HG03025 (cell line): ENCODE measurements at regions not wholly inside any gene's neighbourhood (a gene's known extent, or its start where the extent isn't known, plus 50 kb on each side); places are given as distances from the start of the nearest gene placed in this dataset.

Experiments
- ATAC-seq: cut with Tn5 transposase; IDR thresholded peaks from one replicate; pipeline ENCODE4 v1.9.1; 2021; ENCODE audit warnings: mild to moderate bottlenecking, moderate library complexity; ENCODE audit not compliant: unreplicated experiment, low FRiP score

- no peak for ATAC-seq
These were observed 506.9 kb downstream of the TBC1D4 start for GRCh38 chr13:74975111-74975510.

GRCh38 chr13:74973935-74974879 is 507.8 kb downstream of the TBC1D4 start:
- no peak for ATAC-seq

GRCh38 chr13:74969419-74969818 is 512.5 kb downstream of the TBC1D4 start:
- ATAC-seq = no peak

- ATAC-seq = no peak
These were observed 515.0 kb downstream of the TBC1D4 start for GRCh38 chr13:74966814-74967424.

GRCh38 chr13:74966275-74966674 is 515.7 kb downstream of the TBC1D4 start:
- no peak for ATAC-seq

GRCh38 chr13:74945637-74946036 is 536.3 kb downstream of the TBC1D4 start:
- no peak for ATAC-seq

GRCh38 chr13:74931698-74932433 is 550.1 kb downstream of the TBC1D4 start:
- ATAC-seq = no peak

GRCh38 chr13:74930402-74931165 is 551.4 kb downstream of the TBC1D4 start:
- no peak for ATAC-seq

GRCh38 chr13:74929436-74929835 is 552.5 kb downstream of the TBC1D4 start:
- ATAC-seq = no peak

- ATAC-seq = no peak
These were observed 554.1 kb downstream of the TBC1D4 start for GRCh38 chr13:74927823-74928222.

- ATAC-seq = no peak
These were observed 559.0 kb downstream of the TBC1D4 start for GRCh38 chr13:74922963-74923362.

GRCh38 chr13:74921326-74921725 is 560.6 kb downstream of the TBC1D4 start:
- no peak for ATAC-seq

- ATAC-seq = no peak
These were observed 561.0 kb downstream of the TBC1D4 start for GRCh38 chr13:74920920-74921319.

GRCh38 chr13:74920361-74920760 is 561.6 kb downstream of the TBC1D4 start:
- no peak for ATAC-seq

GRCh38 chr13:74919914-74920313 is 562.1 kb downstream of the TBC1D4 start:
- no peak for ATAC-seq

- ATAC-seq = no peak
These were observed 569.1 kb downstream of the TBC1D4 start for GRCh38 chr13:74912898-74913297.

- no peak for ATAC-seq
These were observed 571.6 kb downstream of the TBC1D4 start for GRCh38 chr13:74910415-74910814.

GRCh38 chr13:74907788-74908187 is 574.2 kb downstream of the TBC1D4 start:
- ATAC-seq = no peak

- ATAC-seq = no peak
These were observed 577.4 kb downstream of the TBC1D4 start for GRCh38 chr13:74904556-74904955.

- ATAC-seq = no peak
These were observed 586.8 kb downstream of the TBC1D4 start for GRCh38 chr13:74895042-74895796.
